ENCODE measurements at regions not wholly inside any gene's neighbourhood (a gene's known extent, or its start where the extent isn't known, plus 50 kb on each side); places are given as distances from the start of the nearest gene placed in this dataset.
"Not testable (repeated sequence)": the region's sequence is repeated elsewhere in the genome, so short reads cannot be mapped to it uniquely, and the experiment has no call there.

GRCh38 chr5:159802661-159803060 lies 113.6 kb upstream of the ADRA1B start:
- no peak for DNase-seq (ENCODE audit: extremely low read depth, low read depth, low spot score)

- DNase-seq (ENCODE audit: extremely low read depth, low read depth, low spot score): no peak
Observed at GRCh38 chr5:159804121-159804520, 112.2 kb upstream of the ADRA1B start.

DNA sequence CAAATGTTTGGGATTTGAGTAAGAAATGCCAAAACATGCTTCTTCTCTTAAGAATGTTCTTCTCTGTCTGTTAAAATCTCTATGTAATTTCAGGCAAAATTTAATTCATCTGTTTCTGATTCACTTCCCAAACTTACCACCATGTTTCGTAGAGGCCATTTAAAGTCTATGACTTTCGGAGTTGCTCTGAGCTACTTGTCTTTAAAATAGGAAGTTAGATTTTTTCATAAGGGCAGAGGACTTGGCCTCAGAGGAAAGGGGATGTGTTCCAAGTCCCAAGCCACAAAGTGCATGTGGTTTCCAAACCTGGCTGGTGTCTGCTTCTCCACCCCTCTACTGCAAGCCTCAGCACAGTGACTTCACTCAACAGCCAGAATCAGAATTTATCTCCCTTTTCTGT lies 111.3 kb upstream of the ADRA1B start:
- DNase-seq (ENCODE audit: extremely low read depth, low read depth, low spot score): no peak

- DNase-seq (ENCODE audit: extremely low read depth, low read depth, low spot score): not testable (repeated sequence)
Observed at GRCh38 chr5:159807135-159807534, 109.1 kb upstream of the ADRA1B start.

- no peak for DNase-seq (ENCODE audit: extremely low read depth, low read depth, low spot score)
Observed at GRCh38 chr5:159807586-159807985, 108.7 kb upstream of the ADRA1B start.

DNA sequence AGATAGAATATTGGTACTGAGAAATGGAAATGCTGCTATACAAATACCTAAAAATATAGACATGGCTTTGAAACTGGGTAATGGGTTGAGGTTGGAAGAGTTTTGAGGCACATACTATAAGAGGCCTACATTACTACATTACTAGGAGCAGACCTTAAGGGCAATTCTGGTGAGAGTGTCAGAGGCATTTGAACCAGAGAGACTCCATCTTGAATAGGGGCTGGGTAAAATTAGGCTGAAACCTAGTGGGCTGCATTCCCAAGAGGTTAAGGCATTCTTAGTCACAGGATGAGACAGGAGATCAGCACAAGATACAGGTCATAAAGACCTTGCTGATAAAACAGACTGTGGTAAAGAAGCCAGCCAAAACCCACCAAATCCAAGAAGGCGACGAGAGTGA lies 104.6 kb upstream of the ADRA1B start:
- DNase-seq (ENCODE audit: extremely low read depth, low read depth, low spot score): no peak

GRCh38 chr5:159812759-159813158 lies 103.5 kb upstream of the ADRA1B start:
- not testable (repeated sequence) for DNase-seq (ENCODE audit: extremely low read depth, low read depth, low spot score)

DNA sequence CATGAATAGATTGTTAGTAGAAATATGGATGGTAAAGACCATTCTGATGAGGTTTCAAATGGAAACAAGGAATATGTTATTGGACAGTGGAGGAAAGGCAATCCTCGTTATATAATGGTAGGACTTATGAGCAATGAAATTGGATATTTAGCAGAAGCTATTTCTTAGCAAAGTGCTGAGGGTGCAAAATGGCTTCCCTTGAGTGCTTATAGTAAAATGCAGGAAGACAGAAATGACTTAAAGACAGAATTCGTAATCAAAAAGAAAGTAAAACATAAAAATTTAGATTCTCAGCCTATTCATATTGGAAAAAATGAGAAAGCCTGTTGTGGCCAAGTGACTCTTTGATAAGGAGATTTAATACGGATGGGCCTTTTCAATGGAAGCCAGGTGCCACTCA lies 102.1 kb upstream of the ADRA1B start:
- DNase-seq (ENCODE audit: extremely low read depth, low read depth, low spot score): no peak

DNA sequence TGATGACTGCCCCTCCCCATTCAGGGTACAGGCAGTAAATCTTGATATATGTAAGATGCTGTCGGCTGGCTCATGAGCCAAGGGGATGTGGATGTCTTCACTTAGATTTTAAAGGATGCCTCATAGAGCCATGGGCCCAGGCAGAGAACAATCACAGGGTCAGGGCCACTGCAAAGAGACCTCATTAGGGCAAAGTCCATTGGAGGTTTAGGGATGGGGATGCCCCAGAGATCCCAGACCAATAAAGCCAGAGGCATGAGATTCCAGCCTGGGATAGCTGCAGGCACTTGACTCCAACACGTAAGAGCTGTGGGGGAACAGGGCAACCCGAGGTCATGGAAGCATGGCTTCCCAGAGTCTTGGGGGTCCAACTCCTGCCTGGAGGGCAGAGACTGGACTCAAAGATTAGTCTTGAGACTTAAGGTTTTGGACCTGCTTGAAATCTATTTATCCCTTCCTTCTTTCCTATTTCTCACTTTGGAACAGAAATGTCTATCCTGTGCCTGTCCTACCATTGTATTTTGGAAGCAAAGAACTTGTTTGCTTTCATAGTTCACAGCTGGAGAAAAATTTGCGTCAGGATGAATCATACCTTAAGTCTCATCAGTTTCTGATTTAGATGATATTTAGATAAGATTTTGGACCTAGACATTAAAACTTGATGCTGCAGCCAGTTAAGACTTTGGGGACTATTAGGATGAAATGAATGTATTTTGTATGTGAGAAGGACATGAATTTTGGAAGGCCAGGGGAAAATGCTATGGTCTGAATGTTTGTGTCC lies 101.3 kb upstream of the ADRA1B start:
- DNase-seq (ENCODE audit: extremely low read depth, low read depth, low spot score): no peak

DNA sequence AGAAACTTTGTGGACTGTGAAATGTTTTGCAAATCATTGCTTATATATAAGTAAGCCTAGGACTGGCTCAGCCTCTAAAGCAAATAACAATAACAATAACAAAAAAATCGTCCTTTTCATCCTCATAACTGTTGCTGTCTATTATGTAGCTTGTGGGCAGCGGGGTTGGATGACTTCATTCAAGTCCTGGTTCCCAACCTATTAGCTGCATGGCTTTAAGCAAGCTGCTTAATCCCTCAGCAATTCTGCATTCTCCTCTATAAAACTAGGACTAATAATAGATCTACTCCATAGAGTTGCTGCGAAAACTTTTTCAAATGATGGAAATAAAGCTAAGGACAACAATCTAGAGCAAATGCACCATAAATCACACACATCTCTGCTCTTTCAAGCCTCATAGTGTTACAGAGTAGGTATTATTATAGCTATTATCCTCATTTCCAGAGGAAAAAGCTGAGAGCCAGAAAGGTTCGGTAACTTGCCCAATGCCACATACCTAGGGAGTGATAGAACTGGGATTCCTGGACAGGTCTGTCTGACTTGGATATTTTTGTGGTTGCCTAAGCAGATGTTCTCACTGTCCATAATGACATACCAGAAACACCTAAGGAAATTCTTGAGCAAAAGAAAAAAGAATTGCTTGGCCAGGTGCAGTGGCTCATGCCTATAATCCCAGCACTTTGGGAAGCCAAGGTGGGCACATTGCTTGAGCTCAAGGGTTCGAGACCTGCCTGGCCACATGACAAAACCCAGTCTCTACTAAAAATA lies 98.8 kb upstream of the ADRA1B start:
- DNase-seq (ENCODE audit: extremely low read depth, low read depth, low spot score): no peak

GRCh38 chr5:159819591-159820411 lies 96.5 kb upstream of the ADRA1B start:
- no peak for DNase-seq (ENCODE audit: extremely low read depth, low read depth, low spot score)

- no peak for DNase-seq (ENCODE audit: extremely low read depth, low read depth, low spot score)
Observed at GRCh38 chr5:159820692-159821091, 95.6 kb upstream of the ADRA1B start.

GRCh38 chr5:159821461-159821940 lies 94.8 kb upstream of the ADRA1B start:
- no peak for DNase-seq (ENCODE audit: extremely low read depth, low read depth, low spot score)

DNA sequence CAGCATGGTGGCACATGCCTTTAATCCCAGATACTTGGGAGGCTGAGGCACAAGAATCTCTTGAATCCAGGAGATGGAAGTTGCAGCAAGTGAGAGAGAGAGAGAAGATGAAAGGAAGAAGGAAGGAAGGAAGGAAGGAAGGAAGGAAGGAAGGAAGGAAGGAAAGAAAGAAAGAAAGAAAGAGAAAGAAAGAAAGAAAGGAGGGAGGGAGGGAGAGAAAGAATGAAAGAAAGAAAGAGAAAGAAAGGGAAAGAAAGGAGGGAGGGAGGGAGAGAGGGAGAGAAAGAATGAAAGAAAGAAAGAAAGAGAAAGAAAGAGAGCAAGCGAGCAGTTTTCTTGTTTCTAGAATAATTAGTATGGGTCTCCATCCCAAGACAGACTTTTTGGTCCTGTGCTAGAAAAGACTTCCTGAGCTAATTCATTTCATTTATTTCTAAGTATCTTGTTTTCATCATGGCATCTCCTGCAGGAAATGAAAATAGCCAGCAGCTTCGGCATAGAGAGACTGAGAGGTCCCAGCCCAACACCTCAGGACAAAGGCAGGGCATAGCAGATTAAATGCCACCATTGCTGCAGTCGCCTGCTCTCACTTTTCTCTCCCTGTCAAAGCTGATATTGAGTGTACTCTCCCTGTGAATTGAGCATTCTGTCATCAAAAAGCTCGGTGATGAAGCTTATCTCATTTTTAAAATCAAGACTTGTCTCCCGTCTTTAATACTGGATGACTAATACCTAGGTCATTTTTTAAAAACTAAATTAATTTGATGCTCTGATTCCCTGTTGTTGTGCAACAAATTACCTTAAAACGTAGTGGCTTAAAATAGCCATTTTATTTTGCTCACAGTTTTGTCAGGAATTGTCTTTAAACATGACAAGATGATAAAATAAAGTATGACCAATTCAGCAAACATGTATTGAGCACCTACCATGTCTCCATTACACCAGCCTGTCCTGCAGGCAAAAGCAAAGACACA lies 91.8 kb upstream of the ADRA1B start:
- no peak for DNase-seq (ENCODE audit: extremely low read depth, low read depth, low spot score)

- DNase-seq (ENCODE audit: extremely low read depth, low read depth, low spot score): no peak
Observed at GRCh38 chr5:159825551-159826051, 90.7 kb upstream of the ADRA1B start.

DNA sequence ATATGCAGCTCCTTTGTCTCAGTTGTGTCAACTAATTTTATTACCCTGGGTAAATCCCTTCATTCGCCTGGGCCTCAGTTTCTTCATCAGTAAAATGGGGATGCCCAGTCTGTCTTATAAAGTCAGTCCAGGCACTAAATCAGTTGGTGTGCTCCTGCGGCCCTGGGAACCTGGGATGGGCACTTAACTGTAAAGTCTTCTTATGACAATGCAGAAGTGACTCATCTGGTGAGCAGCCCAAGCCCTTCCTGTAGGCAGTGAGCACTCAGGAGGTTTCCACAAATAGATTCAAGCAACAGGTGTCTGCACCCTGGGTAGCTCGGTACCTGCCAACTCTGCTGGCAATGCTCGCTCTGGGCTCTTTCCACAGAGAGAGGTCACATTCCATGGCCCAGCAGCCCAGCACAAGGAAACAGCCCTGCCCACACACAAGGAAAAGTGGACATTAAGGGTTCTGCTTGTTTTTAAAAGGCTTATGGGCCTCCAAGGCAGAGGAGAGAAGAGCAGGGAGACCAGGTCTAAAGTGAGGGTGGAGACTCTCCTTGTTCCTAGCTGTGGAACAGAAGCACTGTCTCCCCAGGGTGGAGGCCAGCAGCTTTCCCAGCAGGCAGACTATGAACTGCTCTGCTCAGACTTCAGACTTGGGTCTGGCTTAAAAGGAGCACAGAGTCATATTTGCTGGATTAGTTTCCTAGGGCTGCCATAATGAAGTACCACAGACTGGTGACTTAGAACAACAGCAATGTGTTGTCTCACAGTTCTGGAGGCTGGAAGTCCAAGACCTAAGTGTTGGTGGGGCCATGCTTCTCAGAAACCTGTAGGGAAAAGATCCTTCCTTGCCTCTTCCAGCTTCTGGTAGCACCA lies 89.7 kb upstream of the ADRA1B start:
- DNase-seq (ENCODE audit: extremely low read depth, low read depth, low spot score): no peak

GRCh38 chr5:159827861-159828260 lies 88.4 kb upstream of the ADRA1B start:
- DNase-seq (ENCODE audit: extremely low read depth, low read depth, low spot score): no peak

DNA sequence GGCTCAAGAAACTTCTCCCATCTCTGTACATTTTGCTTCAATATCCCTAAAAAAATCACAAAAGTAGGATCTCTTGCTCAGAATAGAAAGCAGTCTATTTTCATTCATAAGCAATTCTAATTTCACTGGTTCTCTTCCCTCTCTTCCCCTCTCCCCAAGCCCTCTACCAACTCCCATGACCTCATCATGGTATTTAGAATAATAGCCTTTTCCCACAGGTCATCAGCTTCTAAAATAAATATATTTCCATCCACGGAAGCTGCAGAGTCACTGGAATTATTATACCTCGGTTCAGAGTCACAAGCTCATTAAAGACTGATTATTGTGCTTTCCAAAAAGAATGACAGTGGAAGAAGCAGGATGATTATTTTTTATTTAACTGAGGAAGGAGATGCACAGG lies 84.2 kb upstream of the ADRA1B start:
- DNase-seq (ENCODE audit: extremely low read depth, low read depth, low spot score): no peak

DNA sequence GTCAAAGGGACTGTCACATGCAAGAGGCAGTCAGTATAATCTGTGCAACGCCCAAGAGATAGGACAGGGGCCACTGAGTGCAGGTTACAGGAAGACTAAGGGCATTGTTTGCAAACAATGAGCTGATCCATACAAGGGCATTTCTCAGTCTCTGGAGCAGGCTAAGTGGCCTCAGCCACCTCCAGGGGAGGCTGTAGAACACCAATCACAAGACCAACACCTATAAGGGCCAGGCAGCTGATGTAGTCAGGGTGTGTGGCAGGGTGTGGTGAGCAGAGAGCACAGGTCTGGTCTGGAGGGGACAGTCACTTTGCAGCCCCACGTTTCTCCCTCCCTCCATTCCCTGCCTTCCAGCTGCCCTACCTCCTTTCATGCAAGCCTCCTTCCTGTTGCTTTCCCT lies 83.2 kb upstream of the ADRA1B start:
- DNase-seq (ENCODE audit: extremely low read depth, low read depth, low spot score): no peak

Measured in glomerular endothelial cell (primary cell).